NCI-H82 treated with DMSO at 0.1 percent for 48 hours (cell line): ENCODE measurements at regions not wholly inside any gene's neighbourhood (a gene's known extent, or its start where the extent isn't known, plus 50 kb on each side); places are given as distances from the start of the nearest gene placed in this dataset.
"Not testable (repeated sequence)": the region's sequence is repeated elsewhere in the genome, so short reads cannot be mapped to it uniquely, and the experiment has no call there.

Source experiments
- DNase-seq: peaks from one replicate; lab custom pipeline; 2025; ENCODE audit not compliant: unreplicated experiment; lab: John Stamatoyannopoulos, UW

GRCh38 chr1:60564916-60565750, 491.6 kb upstream of the C1orf87 start:
- no peak for DNase-seq

GRCh38 chr1:60563777-60564535, 490.4 kb upstream of the C1orf87 start:
- DNase-seq = no peak

DNA sequence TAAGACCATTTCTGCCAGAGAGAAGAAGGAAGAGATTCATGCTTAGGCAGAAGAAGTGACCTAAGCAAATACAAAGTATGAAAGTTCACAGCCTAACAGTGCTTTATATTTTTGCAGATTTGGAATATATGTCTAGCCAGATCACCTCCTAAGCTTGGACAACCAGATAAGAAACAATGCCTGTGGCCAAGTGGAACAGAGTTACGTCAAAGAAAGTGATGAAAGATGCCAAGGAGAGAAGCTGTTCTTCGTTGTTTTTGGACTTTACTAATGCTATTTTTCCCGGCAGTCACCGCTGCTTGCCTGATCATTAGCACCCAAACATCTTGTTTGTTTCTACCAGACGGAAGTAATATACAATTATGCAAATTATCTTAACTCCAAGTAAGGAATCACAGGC, 489.2 kb upstream of the C1orf87 start:
- no peak for DNase-seq

DNA sequence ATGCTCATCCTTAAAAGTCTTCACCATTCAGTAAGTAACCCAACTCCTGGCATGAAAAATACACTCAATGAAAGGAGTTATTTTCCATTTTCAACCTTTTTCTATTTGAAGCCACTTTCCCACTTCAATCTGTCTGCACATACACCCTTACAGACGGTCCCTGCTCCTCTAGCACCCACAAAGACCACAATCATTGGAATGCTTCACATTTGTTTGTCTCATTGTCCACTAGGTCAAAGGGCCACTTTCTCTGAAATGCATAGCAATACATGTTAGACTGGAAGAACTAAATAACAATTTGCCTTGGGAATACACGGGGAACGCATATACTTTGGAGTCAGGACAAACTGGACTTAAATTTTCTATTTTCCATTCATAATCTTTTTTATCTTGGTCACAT, 487.1 kb upstream of the C1orf87 start:
- DNase-seq = no peak

GRCh38 chr1:60558236-60558635, 484.7 kb upstream of the C1orf87 start:
- no peak for DNase-seq

- no peak for DNase-seq
Measured at GRCh38 chr1:60553730-60554129, 480.2 kb upstream of the C1orf87 start.

DNA sequence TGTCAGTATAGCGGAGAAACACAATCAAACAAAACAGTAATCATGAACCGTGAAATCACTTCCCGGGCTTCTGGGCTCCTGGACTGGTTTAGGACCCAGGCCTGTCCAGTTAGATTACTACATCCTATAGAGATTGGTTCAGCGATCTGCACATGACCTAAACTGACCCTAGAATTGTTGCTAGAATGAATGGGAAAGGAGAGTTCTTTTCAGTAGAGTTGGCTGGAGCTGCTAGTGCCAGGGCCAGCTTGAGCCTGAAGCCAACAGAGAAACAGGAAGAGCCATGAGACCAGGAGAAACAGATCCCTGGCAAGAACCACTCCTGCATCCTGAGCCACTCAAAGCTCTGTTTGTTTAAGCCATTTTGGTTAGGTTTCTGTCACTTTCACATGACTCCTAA, 474.3 kb upstream of the C1orf87 start:
- DNase-seq = no peak

DNA sequence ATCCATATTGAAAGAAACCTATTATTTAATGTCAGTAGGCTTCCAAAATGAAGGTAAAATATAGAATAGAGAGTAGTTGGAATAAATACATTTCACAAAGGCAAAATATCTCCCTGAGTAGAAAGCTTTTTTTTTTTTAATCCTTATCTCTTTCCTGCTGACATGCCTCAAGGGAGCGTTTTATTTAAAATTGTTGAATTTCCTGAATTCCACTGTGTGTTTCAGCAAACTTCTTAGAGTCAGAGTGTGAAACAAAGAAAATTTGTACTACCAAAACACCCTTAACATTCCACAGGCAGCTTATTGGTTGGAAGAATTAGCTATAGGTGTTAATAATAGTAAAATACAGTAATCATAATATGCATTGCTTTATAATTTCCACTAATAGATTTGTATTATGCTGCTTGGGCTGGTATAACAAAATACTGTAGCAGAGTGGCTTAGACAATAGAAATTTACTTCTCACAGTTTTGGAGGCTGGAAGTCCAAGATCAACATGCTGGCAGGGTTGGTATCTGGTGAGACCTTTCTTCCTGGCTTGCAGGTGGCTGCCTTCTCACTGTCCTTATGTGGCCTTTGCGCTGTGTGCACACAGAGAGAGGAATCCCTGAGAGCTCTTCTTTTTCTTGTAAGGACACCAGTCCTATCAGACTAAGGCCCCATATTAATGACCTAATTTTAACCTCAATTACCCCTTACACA, 468.4 kb upstream of the C1orf87 start:
- DNase-seq = no peak

- DNase-seq = no peak
Measured at GRCh38 chr1:60540141-60540540, 466.6 kb upstream of the C1orf87 start.

GRCh38 chr1:60535713-60536112, 462.1 kb upstream of the C1orf87 start:
- no peak for DNase-seq

- DNase-seq = no peak
Measured at GRCh38 chr1:60527567-60527966, 454.0 kb upstream of the C1orf87 start.

- DNase-seq = no peak
Measured at GRCh38 chr1:60516996-60517395, 443.4 kb upstream of the C1orf87 start.

GRCh38 chr1:60510162-60510561, 436.6 kb upstream of the C1orf87 start:
- no peak for DNase-seq

GRCh38 chr1:60504206-60504840, 430.8 kb upstream of the C1orf87 start:
- DNase-seq = no peak

DNA sequence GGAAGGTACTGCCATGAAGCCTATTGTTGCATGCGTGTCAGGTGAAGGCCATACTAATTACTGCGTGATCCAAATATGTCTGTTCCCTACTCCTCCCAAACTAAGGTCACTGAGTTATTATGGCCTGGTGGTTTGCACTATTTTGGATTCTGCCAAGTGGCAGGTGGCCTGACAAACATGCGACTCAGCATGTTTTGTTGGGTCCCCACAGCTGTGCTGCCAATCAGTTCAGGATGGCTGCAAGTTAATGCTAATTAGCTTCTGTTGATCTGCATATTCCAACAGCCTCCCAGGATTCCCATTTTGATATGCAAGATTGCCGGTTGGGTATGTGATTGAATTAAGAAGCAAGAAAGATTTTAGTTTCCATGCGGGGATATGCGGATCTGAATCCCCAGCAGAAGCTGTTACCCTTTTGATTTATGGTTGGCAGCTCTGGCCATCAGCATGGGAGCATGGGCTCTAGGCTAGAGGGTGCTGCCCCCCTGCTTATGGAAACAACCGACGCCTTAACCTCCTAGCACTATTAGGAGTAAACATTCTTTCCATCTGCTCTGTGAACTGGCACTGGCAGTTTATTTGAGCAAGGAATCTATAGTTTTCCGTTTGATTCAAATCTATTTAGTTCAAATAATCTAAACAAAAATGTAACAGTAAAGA, 429.8 kb upstream of the C1orf87 start:
- no peak for DNase-seq

DNA sequence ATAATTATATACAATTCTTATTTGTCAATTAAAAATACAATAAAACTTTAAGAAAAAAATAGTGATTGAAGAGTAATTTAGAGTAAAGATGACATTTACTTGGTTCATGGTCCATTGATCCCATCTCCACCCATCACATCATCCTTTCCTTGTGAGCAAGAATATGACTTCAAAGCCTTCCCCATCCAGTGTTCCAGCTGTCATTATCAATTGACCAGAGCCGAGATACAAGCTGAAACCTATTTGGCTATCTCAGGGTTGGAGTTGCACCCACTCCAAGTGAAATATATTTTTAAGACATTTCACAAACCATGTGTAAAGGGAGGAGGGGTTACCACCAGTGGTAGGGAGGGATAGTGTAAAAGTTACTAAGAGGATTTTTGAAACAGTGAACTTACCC, 428.9 kb upstream of the C1orf87 start:
- DNase-seq = no peak

GRCh38 chr1:60489916-60490480, 416.4 kb upstream of the C1orf87 start:
- not testable (repeated sequence) for DNase-seq

DNA sequence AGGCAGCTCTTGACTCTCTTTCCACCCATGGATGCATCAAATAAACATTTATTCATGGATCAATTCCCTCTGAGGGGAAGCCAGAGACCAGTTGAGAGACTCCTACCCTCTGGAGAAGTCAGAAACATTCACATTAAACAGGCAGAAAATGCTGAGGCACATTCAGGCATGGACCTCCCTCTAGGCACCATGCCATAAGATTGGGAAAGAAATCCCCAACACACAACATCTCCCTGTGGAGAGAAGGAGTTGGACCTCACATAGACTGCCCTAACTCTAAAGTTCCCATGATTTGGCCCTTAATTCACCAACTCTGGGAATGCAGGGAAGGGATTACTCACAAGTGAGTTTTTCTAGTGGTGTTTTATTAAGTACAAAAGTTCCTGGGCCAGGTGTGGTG, 415.3 kb upstream of the C1orf87 start:
- no peak for DNase-seq

- no peak for DNase-seq
Measured at GRCh38 chr1:60487565-60488345, 414.2 kb upstream of the C1orf87 start.

DNA sequence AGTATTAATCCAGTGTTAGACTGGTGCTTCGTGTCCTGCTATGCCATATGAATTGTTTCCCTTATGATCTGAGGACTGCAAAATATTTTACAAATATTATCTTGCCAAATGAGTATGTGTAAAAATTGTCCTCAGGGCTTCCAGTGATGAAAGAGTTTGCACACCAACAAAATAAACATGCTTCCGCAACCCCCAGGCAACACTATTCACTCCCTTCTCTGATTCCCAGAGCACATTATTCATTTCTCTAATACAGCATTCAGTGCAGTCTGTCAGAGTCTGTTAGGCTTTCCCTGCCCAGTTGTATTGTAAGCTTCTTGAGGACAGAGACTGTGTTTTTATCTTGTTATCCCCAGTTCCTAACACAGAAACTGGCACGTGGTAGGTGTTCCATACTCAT, 409.9 kb upstream of the C1orf87 start:
- no peak for DNase-seq
